DND-41 (cell line): ENCODE measurements at regions not wholly inside any gene's neighbourhood (a gene's known extent, or its start where the extent isn't known, plus 50 kb on each side); places are given as distances from the start of the nearest gene placed in this dataset.

ENCODE experiments used
- EZH2 ChIP-seq: IDR thresholded peaks from 3 replicates; pipeline ENCODE4 v1.6.1; 2012; ENCODE audit warnings: borderline replicate concordance, low read depth, mild to moderate bottlenecking, moderate library complexity, low read length, inconsistent platforms; ENCODE audit not compliant: severe bottlenecking
- TF ChIP-seq, protein P1 (sequence below): IDR thresholded peaks from 2 replicates; pipeline ENCODE4 v1.5.1; 2012; ENCODE audit warnings: borderline replicate concordance, low read length, moderate library complexity, mild to moderate bottlenecking; ENCODE audit not compliant: poor library complexity, severe bottlenecking; ENCODE audit errors: extremely low read depth

- TF ChIP-seq, protein P1, sequence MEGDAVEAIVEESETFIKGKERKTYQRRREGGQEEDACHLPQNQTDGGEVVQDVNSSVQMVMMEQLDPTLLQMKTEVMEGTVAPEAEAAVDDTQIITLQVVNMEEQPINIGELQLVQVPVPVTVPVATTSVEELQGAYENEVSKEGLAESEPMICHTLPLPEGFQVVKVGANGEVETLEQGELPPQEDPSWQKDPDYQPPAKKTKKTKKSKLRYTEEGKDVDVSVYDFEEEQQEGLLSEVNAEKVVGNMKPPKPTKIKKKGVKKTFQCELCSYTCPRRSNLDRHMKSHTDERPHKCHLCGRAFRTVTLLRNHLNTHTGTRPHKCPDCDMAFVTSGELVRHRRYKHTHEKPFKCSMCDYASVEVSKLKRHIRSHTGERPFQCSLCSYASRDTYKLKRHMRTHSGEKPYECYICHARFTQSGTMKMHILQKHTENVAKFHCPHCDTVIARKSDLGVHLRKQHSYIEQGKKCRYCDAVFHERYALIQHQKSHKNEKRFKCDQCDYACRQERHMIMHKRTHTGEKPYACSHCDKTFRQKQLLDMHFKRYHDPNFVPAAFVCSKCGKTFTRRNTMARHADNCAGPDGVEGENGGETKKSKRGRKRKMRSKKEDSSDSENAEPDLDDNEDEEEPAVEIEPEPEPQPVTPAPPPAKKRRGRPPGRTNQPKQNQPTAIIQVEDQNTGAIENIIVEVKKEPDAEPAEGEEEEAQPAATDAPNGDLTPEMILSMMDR: no peak
- no peak for TF ChIP-seq EZH2
Observed at GRCh38 chr5:50595199-50595598, 71.2 kb upstream of the PARP8 start.
